ENCODE measurements at regions not wholly inside any gene's neighbourhood (a gene's known extent, or its start where the extent isn't known, plus 50 kb on each side); places are given as distances from the start of the nearest gene placed in this dataset.
"Not testable (repeated sequence)": the region's sequence is repeated elsewhere in the genome, so short reads cannot be mapped to it uniquely, and the experiment has no call there.

GRCh38 chr6:80922916-80923455 is 816.5 kb downstream of the BCKDHB start:
- H3K4me1 ChIP-seq (ENCODE audit: insufficient read depth) = no peaks in the 10 kb centered on the region
- no peak for DNase-seq (ENCODE audit: extremely low spot score)
- H3K27ac ChIP-seq (ENCODE audit: low read depth) = no peak overlapping the region
- WGBS = 83% methylated on average over 1 of the region's 1 CpG
- no peak overlapping the region for H3K4me3 ChIP-seq (ENCODE audit: low read depth, low read length)
- no peaks in the 10 kb centered on the region for H3K36me3 ChIP-seq (ENCODE audit: insufficient read depth)

GRCh38 chr6:80921861-80922460 is 815.5 kb downstream of the BCKDHB start:
- H3K27ac ChIP-seq (ENCODE audit: low read depth) = no peak overlapping the region
- H3K4me3 ChIP-seq (ENCODE audit: low read depth, low read length) = no peak overlapping the region
- no peak for DNase-seq (ENCODE audit: extremely low spot score)
- WGBS = 33% methylated on average over 2 of the region's 2 CpGs
- no peaks in the 10 kb centered on the region for H3K4me1 ChIP-seq (ENCODE audit: insufficient read depth)
- H3K36me3 ChIP-seq (ENCODE audit: insufficient read depth) = no peaks in the 10 kb centered on the region

GRCh38 chr6:80907831-80908230 is 801.4 kb downstream of the BCKDHB start:
- no peak overlapping the region for H3K4me3 ChIP-seq (ENCODE audit: low read depth, low read length)
- 88% methylated on average over 3 of the region's 3 CpGs for WGBS
- no peaks in the 10 kb centered on the region for H3K36me3 ChIP-seq (ENCODE audit: insufficient read depth)

GRCh38 chr6:80903711-80904110 is 797.2 kb downstream of the BCKDHB start:
- H3K36me3 ChIP-seq (ENCODE audit: insufficient read depth) = no peaks in the 10 kb centered on the region
- no peak for DNase-seq (ENCODE audit: extremely low spot score)
- H3K4me1 ChIP-seq (ENCODE audit: insufficient read depth) = no peaks in the 10 kb centered on the region
- H3K4me3 ChIP-seq (ENCODE audit: low read depth, low read length) = no peak overlapping the region
- no peak overlapping the region for H3K27ac ChIP-seq (ENCODE audit: low read depth)

More at GRCh38 chr6:80907831-80908230, 801.4 kb downstream of the BCKDHB start:
- H3K27ac ChIP-seq (ENCODE audit: low read depth) = no peak overlapping the region
- no peaks in the 10 kb centered on the region for H3K4me1 ChIP-seq (ENCODE audit: insufficient read depth)
- no peak for DNase-seq (ENCODE audit: extremely low spot score)

- no peaks in the 10 kb centered on the region for H3K4me1 ChIP-seq (ENCODE audit: insufficient read depth)
- no peak for DNase-seq (ENCODE audit: extremely low spot score)
- 73% methylated on average over 2 of the region's 2 CpGs for WGBS
- H3K27ac ChIP-seq (ENCODE audit: low read depth) = no peak overlapping the region
- H3K4me3 ChIP-seq (ENCODE audit: low read depth, low read length) = no peak overlapping the region
- no peaks in the 10 kb centered on the region for H3K36me3 ChIP-seq (ENCODE audit: insufficient read depth)
Observed at GRCh38 chr6:80886475-80886874, 780.0 kb downstream of the BCKDHB start.

- H3K4me3 ChIP-seq (ENCODE audit: low read depth, low read length) = no peak overlapping the region
- H3K4me1 ChIP-seq (ENCODE audit: insufficient read depth) = no peaks in the 10 kb centered on the region
- 84% methylated on average over 1 of the region's 1 CpG for WGBS
Observed at GRCh38 chr6:80872951-80873308, 766.5 kb downstream of the BCKDHB start.

GRCh38 chr6:80872199-80872950 is 765.9 kb downstream of the BCKDHB start:
- no peaks in the 10 kb centered on the region for H3K36me3 ChIP-seq (ENCODE audit: insufficient read depth)
- no peaks in the 10 kb centered on the region for H3K4me1 ChIP-seq (ENCODE audit: insufficient read depth)
- DNase-seq (ENCODE audit: extremely low spot score) = no peak
- 90% methylated on average over 3 of the region's 3 CpGs for WGBS
- H3K27ac ChIP-seq (ENCODE audit: low read depth) = no peak overlapping the region
- H3K4me3 ChIP-seq (ENCODE audit: low read depth, low read length) = no peak overlapping the region

More at GRCh38 chr6:80872951-80873308, 766.5 kb downstream of the BCKDHB start:
- no peak for DNase-seq (ENCODE audit: extremely low spot score)
- Histone ChIP-seq H3K27ac (ENCODE audit: low read depth) (no peak overlapping the region), H3K36me3 (ENCODE audit: insufficient read depth) (no peaks in the 10 kb centered on the region)

- DNase-seq (ENCODE audit: extremely low spot score) = no peak
- 77% methylated on average over 4 of the region's 4 CpGs for WGBS
- no peaks in the 10 kb centered on the region for H3K36me3 ChIP-seq (ENCODE audit: insufficient read depth)
Observed at GRCh38 chr6:80862756-80863155, 756.3 kb downstream of the BCKDHB start.

GRCh38 chr6:80860107-80860506 is 753.6 kb downstream of the BCKDHB start:
- no peaks in the 10 kb centered on the region for H3K36me3 ChIP-seq (ENCODE audit: insufficient read depth)
- 74% methylated on average over 2 of the region's 2 CpGs for WGBS
- no peak overlapping the region for H3K4me3 ChIP-seq (ENCODE audit: low read depth, low read length)
- no peak for DNase-seq (ENCODE audit: extremely low spot score)
- H3K4me1 ChIP-seq (ENCODE audit: insufficient read depth) = no peaks in the 10 kb centered on the region
- no peak overlapping the region for H3K27ac ChIP-seq (ENCODE audit: low read depth)

More at GRCh38 chr6:80862756-80863155, 756.3 kb downstream of the BCKDHB start:
- Histone ChIP-seq H3K27ac (ENCODE audit: low read depth) (no peak overlapping the region), H3K4me3 (ENCODE audit: low read depth, low read length) (no peak overlapping the region), H3K4me1 (ENCODE audit: insufficient read depth) (no peaks in the 10 kb centered on the region)

GRCh38 chr6:80847973-80848372 is 741.5 kb downstream of the BCKDHB start:
- not testable (repeated sequence) for H3K4me3 ChIP-seq (ENCODE audit: low read depth, low read length); DNase-seq (ENCODE audit: extremely low spot score); H3K4me1 ChIP-seq (ENCODE audit: insufficient read depth); H3K36me3 ChIP-seq (ENCODE audit: insufficient read depth); H3K27ac ChIP-seq (ENCODE audit: low read depth)
- 97% methylated on average over 12 of the region's 12 CpGs for WGBS

- WGBS = 95% methylated on average over 3 of the region's 3 CpGs
- H3K4me1 ChIP-seq (ENCODE audit: insufficient read depth) = no peaks in the 10 kb centered on the region
- no peak for DNase-seq (ENCODE audit: extremely low spot score)
- no peak overlapping the region for H3K27ac ChIP-seq (ENCODE audit: low read depth)
- H3K36me3 ChIP-seq (ENCODE audit: insufficient read depth) = no peaks in the 10 kb centered on the region
- no peak overlapping the region for H3K4me3 ChIP-seq (ENCODE audit: low read depth, low read length)
Observed at GRCh38 chr6:80832337-80832736, 725.9 kb downstream of the BCKDHB start.

GRCh38 chr6:80793411-80793810 is 686.9 kb downstream of the BCKDHB start:
- Histone ChIP-seq H3K4me3 (ENCODE audit: low read depth, low read length) (no peak overlapping the region), H3K27ac (ENCODE audit: low read depth) (no peak overlapping the region), H3K4me1 (ENCODE audit: insufficient read depth) (no peaks in the 10 kb centered on the region), H3K36me3 (ENCODE audit: insufficient read depth) (no peaks in the 10 kb centered on the region)
- no peak for DNase-seq (ENCODE audit: extremely low spot score)
- WGBS = 91% methylated on average over 2 of the region's 2 CpGs

GRCh38 chr6:80792151-80792550 is 685.7 kb downstream of the BCKDHB start:
- Histone ChIP-seq H3K27ac (ENCODE audit: low read depth) (no peak overlapping the region), H3K4me1 (ENCODE audit: insufficient read depth) (no peaks in the 10 kb centered on the region), H3K4me3 (ENCODE audit: low read depth, low read length) (no peak overlapping the region), H3K36me3 (ENCODE audit: insufficient read depth) (no peaks in the 10 kb centered on the region)
- DNase-seq (ENCODE audit: extremely low spot score) = no peak

GRCh38 chr6:80789912-80790570 is 683.6 kb downstream of the BCKDHB start:
- no peaks in the 10 kb centered on the region for H3K36me3 ChIP-seq (ENCODE audit: insufficient read depth)
- H3K4me1 ChIP-seq (ENCODE audit: insufficient read depth) = no peaks in the 10 kb centered on the region
- H3K27ac ChIP-seq (ENCODE audit: low read depth) = peak overlapping the region; percentile 32
- WGBS = 49% methylated on average over 1 of the region's 1 CpG
- DNase-seq (ENCODE audit: extremely low spot score) = no peak
- no peak overlapping the region for H3K4me3 ChIP-seq (ENCODE audit: low read depth, low read length)

Measured in urinary bladder (tissue), 3 donors.